ENCODE measurements at regions not wholly inside any gene's neighbourhood (a gene's known extent, or its start where the extent isn't known, plus 50 kb on each side); places are given as distances from the start of the nearest gene placed in this dataset.

GRCh38 chr10:108753326-108753725 is 1170.0 kb downstream of the XPNPEP1 start:
- DNase-seq (ENCODE audit: low read depth): no peak
- H3K4me3 ChIP-seq (ENCODE audit: control insufficient read depth, low read depth, low read length): no peak overlapping the region
- no peak for TF ChIP-seq CTCF (conservative IDR thresholded peaks at IDR 0.05; ENCODE audit: control insufficient read depth, insufficient read depth, low read depth, low read length)

GRCh38 chr10:108749042-108749441 is 1174.3 kb downstream of the XPNPEP1 start:
- no peak for TF ChIP-seq CTCF (conservative IDR thresholded peaks at IDR 0.05; ENCODE audit: control insufficient read depth, insufficient read depth, low read depth, low read length)
- H3K4me3 ChIP-seq (ENCODE audit: control insufficient read depth, low read depth, low read length): no peak overlapping the region
- DNase-seq (ENCODE audit: low read depth): no peak

GRCh38 chr10:108736111-108736510 is 1187.2 kb downstream of the XPNPEP1 start:
- H3K4me3 ChIP-seq (ENCODE audit: control insufficient read depth, low read depth, low read length): no peak overlapping the region
- no peak for DNase-seq (ENCODE audit: low read depth)
- TF ChIP-seq CTCF (conservative IDR thresholded peaks at IDR 0.05; ENCODE audit: control insufficient read depth, insufficient read depth, low read depth, low read length): no peak

GRCh38 chr10:108735380-108735779 is 1187.9 kb downstream of the XPNPEP1 start:
- peak; percentile 59 for DNase-seq (ENCODE audit: low read depth)
- TF ChIP-seq CTCF (conservative IDR thresholded peaks at IDR 0.05; ENCODE audit: control insufficient read depth, insufficient read depth, low read depth, low read length): no peak
- no peak overlapping the region for H3K4me3 ChIP-seq (ENCODE audit: control insufficient read depth, low read depth, low read length)

- H3K4me3 ChIP-seq (ENCODE audit: control insufficient read depth, low read depth, low read length): no peak overlapping the region
- no peak for DNase-seq (ENCODE audit: low read depth)
- TF ChIP-seq CTCF (conservative IDR thresholded peaks at IDR 0.05; ENCODE audit: control insufficient read depth, insufficient read depth, low read depth, low read length): no peak
Observed at GRCh38 chr10:108721874-108722273, 1201.4 kb downstream of the XPNPEP1 start.

- no peak for DNase-seq (ENCODE audit: low read depth)
- TF ChIP-seq CTCF (conservative IDR thresholded peaks at IDR 0.05; ENCODE audit: control insufficient read depth, insufficient read depth, low read depth, low read length): no peak
- H3K4me3 ChIP-seq (ENCODE audit: control insufficient read depth, low read depth, low read length): no peak overlapping the region
Observed at GRCh38 chr10:108716352-108716751, 1207.0 kb downstream of the XPNPEP1 start.

Data from fibroblast of mammary gland (primary cell).